SW 1271 (cell line): ENCODE measurements at regions not wholly inside any gene's neighbourhood (a gene's known extent, or its start where the extent isn't known, plus 50 kb on each side); places are given as distances from the start of the nearest gene placed in this dataset.
A peak's percentile ranks its signal among the peaks of the same experiment; 100 is the strongest.

Experiments used
- DNase-seq, 2 experiments: peaks; one replicate each; lab custom pipeline; 2025; lab: John Stamatoyannopoulos, UW

DNA sequence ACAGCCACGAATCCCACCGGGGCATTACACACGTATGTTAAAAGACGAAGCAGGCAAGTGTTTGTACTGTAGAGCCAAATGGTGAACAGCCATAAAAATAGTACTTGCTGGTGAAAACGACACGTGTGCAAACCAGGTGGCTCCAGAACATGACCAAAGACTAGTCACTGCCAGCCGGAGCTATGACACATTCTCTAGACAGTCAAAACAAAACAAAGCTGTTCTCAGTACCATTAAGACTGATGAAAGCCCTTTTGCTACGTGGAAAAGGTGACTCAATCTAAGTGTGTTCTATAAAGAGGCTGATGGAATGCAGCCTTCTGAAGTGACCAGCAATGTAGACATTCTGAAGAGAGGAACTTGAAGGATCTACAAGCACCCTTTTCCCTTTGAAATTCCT, 367.7 kb upstream of the NETO1 start:
- DNase-seq: peak; percentile 76 to 94

DNA sequence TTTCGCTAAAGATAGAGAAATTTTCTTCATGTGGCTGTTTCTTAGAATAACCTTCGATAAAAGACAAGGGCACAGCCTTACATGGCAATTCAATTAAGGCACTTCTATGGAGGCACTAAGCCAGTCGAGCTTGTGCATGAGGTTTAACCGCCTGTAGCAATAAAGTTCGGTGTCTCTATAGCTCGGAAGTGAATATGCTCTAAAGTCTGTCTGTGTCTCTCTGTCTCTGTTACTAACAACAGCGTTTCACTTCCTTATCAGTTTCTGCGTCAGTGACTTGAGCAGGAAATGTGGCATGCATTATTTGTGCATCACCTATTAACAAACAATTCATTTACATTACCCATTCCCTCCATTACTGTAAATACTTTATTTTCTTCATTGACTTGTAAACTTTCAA, 365.1 kb upstream of the NETO1 start:
- no peak for DNase-seq

DNA sequence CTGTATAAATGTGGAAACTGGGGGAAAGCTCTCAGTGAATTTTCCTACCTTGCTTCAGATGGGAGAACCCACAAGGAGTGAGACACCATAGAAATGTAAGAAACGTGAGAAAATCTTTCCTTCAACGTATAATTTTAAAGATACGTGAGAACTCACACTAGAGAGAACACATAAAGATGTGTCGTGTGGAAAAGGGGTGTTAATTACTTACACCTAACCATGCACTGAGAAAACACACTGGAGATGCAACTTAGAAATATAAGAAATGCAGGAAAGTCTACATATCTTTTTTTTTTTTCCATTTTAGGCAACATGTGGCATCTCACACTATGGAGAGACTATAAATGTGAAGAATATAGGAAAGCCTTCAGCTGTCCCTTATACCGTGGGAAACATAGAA, 352.9 kb upstream of the NETO1 start:
- DNase-seq: no peak

DNA sequence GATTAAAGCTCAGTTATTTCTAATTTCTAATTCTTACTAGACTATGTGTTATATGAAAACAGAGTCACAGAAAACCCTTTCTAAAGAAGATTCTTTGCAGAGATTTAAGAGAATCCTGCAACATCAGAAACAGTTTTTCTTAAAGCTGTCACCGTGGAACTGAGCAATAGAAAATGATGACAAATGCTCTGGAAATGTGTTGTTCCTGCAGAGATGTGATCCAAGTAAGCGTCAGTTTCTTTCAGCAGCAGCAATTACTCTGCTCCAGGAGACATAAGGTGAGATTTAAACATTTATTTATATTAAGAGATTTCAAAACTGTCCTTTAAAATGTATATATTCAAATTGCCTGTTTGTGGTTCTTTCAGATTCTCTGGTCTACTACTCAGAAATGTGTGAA, 350.5 kb upstream of the NETO1 start:
- no peak for DNase-seq

DNA sequence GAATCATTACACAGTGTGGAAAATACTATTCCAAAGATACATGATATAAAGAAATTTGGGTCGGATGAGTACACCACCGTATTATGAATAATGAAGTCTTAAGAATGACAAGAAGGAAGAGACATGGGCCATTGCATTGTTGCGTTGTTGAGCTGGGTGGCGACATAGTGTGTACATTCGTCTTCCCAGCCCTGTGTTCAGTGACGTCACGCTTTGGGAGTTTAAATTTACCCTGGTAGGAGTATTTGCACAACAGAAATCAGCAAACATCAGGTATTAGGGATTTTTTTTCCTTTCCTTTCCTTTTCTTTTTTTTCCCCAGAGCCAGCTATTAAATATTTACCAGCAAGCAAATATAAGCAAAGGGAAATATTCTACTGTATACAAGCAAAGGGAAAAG, 347.2 kb upstream of the NETO1 start:
- DNase-seq: no peak

- DNase-seq: no peak
Observed at GRCh38 chr18:73212442-73212841, 344.7 kb upstream of the NETO1 start.

DNA sequence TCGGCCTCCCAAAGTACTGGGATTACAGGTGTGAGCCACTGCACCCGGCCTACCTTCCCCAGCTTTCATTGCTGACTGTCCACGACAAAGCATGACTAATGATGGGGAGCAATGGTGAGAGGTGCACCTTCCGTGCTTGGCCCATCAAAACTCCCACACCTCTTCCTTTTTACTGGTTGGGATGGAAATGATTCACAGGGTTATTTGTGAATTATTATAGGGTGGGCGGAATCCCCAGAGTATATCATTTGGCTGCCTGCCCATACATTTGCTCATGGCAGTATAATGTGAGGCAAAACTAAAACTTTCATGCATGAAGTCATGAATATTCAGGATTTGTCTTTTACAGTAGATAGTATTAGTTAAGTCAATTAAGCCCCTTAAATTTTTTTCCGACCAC, 334.2 kb upstream of the NETO1 start:
- DNase-seq: no peak

GRCh38 chr18:73199151-73199550, 331.4 kb upstream of the NETO1 start:
- no peak for DNase-seq

- DNase-seq: no peak
Observed at GRCh38 chr18:73189718-73190117, 321.9 kb upstream of the NETO1 start.

DNA sequence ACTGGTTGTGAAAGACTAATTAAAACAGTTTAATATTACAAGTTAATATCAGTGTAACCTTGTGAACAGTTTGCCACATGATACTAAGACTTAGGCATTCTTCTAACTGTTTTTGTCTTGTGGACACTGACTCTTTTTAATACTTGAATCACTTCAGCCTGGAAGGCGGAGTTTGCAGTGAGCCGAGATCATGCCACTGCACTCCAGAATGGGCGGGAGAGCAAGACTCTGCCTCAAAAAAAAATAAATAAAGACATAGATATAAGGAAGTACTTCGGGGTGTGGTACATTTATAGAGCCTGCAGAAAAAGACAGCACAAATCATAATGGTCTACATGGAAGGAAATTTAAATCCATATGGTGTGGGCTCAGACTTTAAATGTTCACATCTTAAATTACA, 300.4 kb upstream of the NETO1 start:
- no peak for DNase-seq

DNA sequence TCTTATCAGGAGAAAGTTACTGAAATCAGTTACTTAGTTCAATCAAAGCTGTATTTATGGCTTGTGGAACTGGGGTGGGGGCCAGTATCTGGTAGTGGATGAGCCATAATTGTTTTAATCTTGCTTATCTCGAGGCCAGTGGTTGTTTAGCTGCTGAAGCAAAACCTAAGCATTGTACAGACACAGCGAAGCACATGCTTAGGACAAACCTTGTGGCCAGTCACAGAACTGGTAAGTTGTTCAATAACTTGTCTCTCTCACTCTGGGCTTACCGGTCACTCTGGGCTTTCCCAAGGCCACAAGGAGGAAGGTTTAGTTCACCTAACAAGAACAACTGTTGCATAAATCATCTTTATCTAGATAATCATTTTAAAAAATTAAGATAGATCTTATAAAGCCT, 296.6 kb upstream of the NETO1 start:
- no peak for DNase-seq

DNA sequence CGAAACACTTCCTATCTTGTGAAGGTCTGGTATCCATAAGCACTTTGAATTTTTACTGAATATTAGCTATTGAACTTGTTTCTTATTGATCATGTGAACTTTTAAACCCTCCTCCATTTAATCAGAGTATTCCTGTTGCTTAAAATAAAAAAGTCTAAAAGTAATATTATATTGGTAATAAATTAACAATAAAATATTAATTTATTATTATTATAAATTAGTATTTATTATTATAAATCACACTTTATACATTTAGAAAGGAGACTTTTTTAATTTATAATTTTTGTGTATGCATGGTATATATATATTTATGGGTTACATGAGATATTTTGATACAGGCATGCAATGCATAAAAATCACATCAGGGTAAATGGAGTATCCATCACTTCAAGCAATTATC, 295.4 kb upstream of the NETO1 start:
- DNase-seq: no peak

DNA sequence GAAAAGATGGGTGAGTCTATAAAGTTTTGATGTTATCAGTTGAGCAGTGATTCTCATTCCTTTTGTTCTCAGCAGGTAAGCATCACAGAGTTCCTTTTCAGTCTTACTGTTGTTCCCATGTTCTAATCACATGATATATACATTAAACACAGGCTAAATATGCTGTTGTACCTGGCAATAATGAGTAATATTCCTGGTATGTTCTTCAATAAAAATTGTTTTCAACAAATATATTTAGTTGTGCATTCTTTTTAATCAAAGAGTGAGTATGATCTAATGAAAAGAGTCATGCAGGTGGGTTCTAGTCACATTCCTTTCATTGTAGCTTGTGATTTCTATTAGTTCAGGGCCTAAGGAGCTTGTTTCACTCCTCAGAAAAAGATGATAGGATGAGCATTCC, 288.3 kb upstream of the NETO1 start:
- DNase-seq: no peak

GRCh38 chr18:73153271-73153670, 285.5 kb upstream of the NETO1 start:
- DNase-seq: no peak

- no peak for DNase-seq
Observed at GRCh38 chr18:73151086-73151485, 283.3 kb upstream of the NETO1 start.

DNA sequence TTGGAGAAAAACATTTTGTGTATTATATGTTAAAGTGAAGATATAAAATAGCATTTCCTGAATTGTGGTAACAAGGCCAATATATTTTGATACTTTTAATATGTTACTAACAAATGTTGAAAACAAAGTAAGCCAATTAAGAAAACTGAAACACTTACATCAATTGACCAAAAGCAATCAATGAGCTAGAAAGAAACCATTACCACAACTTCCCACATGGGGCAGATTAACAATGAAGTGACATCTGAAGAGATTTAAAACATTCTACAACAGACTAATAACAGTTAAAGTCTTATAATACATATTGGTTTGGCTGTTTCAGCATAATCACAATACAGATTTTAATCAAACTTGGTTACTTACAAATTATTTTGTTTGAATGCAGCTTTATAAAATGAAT, 282.4 kb upstream of the NETO1 start:
- DNase-seq: no peak

DNA sequence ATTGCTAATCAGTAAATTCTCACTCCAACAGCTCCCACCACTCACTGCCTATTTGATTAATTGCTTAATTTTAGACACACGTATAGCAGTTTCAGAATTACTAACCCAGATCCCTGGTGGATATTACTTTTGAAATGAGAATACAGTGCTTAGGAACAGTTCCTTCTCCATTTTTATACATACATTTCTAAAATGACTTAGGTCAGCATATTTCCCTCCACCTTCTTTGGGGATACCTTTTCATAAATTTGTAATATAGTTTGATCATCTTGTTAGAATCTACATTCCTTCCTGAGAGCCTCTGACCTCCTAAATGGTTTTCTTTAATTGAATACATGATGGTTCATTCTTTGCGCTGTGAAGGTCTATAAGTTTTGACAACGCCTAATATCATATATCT, 279.8 kb upstream of the NETO1 start:
- DNase-seq: no peak

DNA sequence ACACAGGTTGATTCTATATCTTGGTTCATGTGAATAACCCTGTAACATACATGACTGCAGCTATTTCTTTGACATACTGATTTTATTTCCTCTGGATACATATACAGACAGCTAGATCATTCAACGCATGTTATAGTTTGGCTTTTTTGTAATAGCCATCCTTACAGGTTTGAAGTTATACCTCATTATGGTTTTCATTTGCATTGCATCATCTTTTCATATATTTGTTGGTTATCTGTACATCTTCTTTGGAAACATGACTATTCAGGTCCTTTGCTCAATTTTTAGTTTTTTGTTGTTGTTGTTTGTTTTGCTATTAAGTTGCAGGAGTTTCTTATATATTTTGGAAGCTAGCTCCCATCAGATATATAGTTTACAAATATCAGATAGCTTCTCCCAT, 276.2 kb upstream of the NETO1 start:
- DNase-seq: no peak

DNA sequence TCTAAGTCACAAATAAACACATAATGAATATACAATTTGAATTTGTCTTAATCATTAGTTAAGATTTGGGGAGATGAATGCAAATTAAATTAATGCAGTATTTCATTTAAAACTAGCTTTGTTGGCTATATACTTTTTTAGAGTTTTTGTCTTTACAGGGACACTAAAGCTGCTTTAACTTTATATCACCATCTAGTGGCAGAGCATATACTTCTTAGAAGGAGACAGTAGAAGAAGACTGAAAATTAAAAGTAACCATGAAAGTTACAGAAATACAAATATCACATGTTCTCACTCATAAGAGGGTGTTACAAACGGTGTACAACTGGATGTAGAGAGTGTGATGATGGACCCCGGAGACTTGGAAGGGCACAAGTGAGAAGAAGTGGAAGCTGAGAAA, 268.3 kb upstream of the NETO1 start:
- peak in 1 of 2 experiments; percentile 33 for DNase-seq

GRCh38 chr18:73124175-73124574, 256.4 kb upstream of the NETO1 start:
- no peak for DNase-seq

DNA sequence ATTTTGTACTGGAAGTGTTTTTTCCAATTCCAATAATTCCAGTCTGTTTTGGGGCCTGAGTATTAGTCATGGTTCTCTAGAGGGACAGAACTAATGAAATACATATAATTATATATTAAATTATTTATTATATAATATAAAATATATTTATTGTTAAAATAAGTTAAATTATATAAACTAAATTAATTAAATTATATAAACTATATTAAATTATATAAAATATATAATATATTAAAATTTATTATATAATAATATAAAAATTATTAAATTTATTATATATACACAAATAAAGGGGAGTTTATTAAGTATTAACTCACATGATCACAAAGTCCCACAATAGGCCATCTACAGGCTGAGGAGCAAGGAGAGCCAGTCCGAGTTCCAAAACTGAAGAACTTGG, 253.4 kb upstream of the NETO1 start:
- DNase-seq: no peak

DNA sequence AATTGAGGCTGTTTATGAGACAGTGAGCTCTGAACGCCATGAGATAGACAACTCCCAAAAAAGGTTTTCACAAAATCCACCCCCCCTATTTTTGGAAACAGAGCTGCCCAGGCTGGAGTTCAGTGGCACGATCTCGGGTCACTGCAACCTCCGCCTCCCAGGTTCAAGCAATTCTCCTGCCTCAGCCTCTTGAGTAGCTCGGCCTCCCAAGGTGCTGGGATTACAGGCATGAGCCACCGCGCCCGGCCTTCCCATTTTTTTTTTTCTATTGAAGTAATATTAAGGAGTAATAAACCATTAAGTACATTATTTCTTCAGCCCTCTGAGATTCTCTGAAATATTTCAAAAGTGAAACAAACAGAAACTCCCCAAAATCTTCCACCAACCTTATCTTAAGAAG, 252.8 kb upstream of the NETO1 start:
- no peak for DNase-seq

DNA sequence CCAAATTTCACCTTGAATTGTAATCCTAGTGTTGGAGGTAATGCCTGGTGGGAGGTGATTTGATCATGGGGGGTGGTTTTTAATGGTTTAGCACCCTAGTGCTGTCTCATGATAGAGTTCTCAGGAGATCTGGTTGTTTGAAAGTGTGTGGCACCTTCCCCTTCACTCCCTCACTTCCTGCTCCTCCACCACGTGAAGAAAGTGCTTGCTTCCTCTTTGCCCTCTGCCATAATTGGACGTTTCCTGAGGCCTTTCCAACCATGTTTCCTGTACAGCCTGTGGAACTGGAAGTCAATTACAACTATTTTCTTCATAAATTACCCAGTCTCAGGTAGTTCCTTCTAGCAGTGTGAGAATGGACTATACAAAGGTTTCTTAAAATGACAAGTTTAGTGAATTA, 251.8 kb upstream of the NETO1 start:
- no peak for DNase-seq

GRCh38 chr18:73118121-73118816, 250.5 kb upstream of the NETO1 start:
- DNase-seq: no peak

DNA sequence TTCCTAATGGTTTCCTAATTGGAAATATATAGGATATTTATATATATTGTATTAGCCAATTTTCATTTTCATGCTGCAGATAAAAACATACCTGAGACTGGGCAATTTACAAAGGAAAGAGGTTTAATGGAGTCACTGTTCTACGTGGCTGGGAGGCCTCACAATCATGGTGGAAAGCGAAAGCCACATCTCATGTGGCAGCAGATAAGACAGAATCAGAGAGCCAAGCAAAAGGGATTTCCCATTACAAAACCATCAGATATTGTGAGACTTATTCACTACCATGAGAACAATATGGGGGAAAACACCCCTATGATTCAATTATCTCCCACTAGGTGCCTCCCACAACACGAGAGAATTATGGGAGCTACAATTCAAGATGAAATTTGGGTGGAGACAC, 242.5 kb upstream of the NETO1 start:
- DNase-seq: no peak
